B cell (primary cell): ENCODE measurements at regions not wholly inside any gene's neighbourhood (a gene's known extent, or its start where the extent isn't known, plus 50 kb on each side); places are given as distances from the start of the nearest gene placed in this dataset.
A peak's percentile ranks its signal among the peaks of the same experiment; 100 is the strongest.

ENCODE experiments used
- ATAC-seq: fragments of 200-7000 bp; cut with Tn5 transposase; one replicate; pipeline ENCODE4 v1.10.0; 2021; ENCODE audit warnings: low read depth, mild to moderate bottlenecking, moderate number of reproducible peaks, moderate library complexity
- CTCF ChIA-PET: fragments of 350-600 bp; sonication (Branson Sonifier 250); formaldehyde crosslinking; loops from one replicate; lab custom pipeline; 2021; ENCODE audit warnings: antibody characterized with exemption, inconsistent platforms; lab: Charles Lee
- POLR2A ChIA-PET: fragments of 350-600 bp; sonication (Branson Sonifier 250); formaldehyde crosslinking; loops from one replicate; lab custom pipeline; 2021; ENCODE audit warnings: antibody characterized with exemption; lab: Charles Lee
- DNase-seq: peaks from one replicate; pipeline ENCODE4 v3.0.0; 2013
- H2AFZ ChIP-seq: 2 replicates; pipeline ENCODE4 v1.6.1; 2012; ENCODE audit warnings: mild to moderate bottlenecking, low read depth, low read length; ENCODE audit not compliant: insufficient read depth, poor library complexity, severe bottlenecking
- H3K27ac ChIP-seq, 2 donors: 1 replicate in 1 of 2; 2 replicates in 1 of 2; pipeline ENCODE4 v1.5.1; 2012 to 2013; ENCODE audit warnings: low read length in 2 of 2, mild to moderate bottlenecking in 2 of 2, moderate library complexity in 1 of 2
- H3K27me3 ChIP-seq, 4 experiments: fragments of 200-600 bp in 1 of 4; sonication (generic) in 1 of 4; replicated peaks in 1 of 4; 1 replicate in 2 of 4; 2 replicates in 2 of 4; pipeline versions ENCODE4 v1.6.1 to v1.7.0; 2013 to 2016; ENCODE audit warnings: low read length in 3 of 4, mild to moderate bottlenecking in 2 of 4, mixed read lengths in 1 of 4, moderate library complexity in 1 of 4; ENCODE audit not compliant: insufficient read depth in 4 of 4, control insufficient read depth in 3 of 4; ENCODE audit errors: control extremely low read depth in 1 of 4
- H3K36me3 ChIP-seq, 2 experiments: replicated peaks in 1 of 2; 1 replicate in 1 of 2; 2 replicates in 1 of 2; pipeline versions ENCODE4 v1.6.1 to v1.7.1; 2013; ENCODE audit warnings: low read length in 1 of 2; ENCODE audit not compliant: insufficient read depth in 2 of 2, control insufficient read depth in 1 of 2; ENCODE audit errors: control extremely low read depth in 1 of 2, extremely low read depth in 1 of 2
- H3K4me1 ChIP-seq, 2 donors: fragments of 200-600 bp in 1 of 2; sonication (generic) in 1 of 2; 1 replicate in 1 of 2; 2 replicates in 1 of 2; pipeline versions ENCODE4 v1.5.1 to v1.6.1; 2013 to 2017; ENCODE audit warnings: low read length in 2 of 2; ENCODE audit not compliant: control insufficient read depth in 2 of 2, insufficient read depth in 2 of 2
- H3K4me2 ChIP-seq: replicated peaks from 2 replicates; pipeline ENCODE3; 2012; ENCODE audit warnings: mild to moderate bottlenecking, low read depth, low read length; ENCODE audit not compliant: poor library complexity, severe bottlenecking
- H3K4me3 ChIP-seq, 5 experiments: fragments of 200-600 bp in 1 of 5; sonication (generic) in 1 of 5; 1 replicate in 3 of 5; 2 replicates in 2 of 5; pipeline versions ENCODE4 v1.5.1 to v1.7.0; 2011 to 2016; ENCODE audit warnings: low read length in 4 of 5, mild to moderate bottlenecking in 4 of 5, low read depth in 2 of 5, control low read depth in 1 of 5, moderate library complexity in 1 of 5; ENCODE audit not compliant: insufficient read depth in 1 of 5; ENCODE audit errors: control extremely low read depth in 1 of 5, extremely low read depth in 1 of 5
- H3K79me2 ChIP-seq: fragments of 200-600 bp; sonication (generic); one replicate; pipeline ENCODE4 v1.6.0; 2016; ENCODE audit warnings: low read length; ENCODE audit not compliant: control insufficient read depth, insufficient read depth
- H3K9ac ChIP-seq: fragments of 200-600 bp; sonication (generic); 2 replicates; pipeline ENCODE4 v1.6.1; 2017; ENCODE audit warnings: mild to moderate bottlenecking, low read length, moderate library complexity
- H3K9me3 ChIP-seq, 3 donors: one replicate each; pipeline versions ENCODE4 v1.6.1 to v1.7.1; 2013; ENCODE audit warnings: low read length in 2 of 3; ENCODE audit not compliant: control insufficient read depth in 2 of 3, insufficient read depth in 1 of 3; ENCODE audit errors: control extremely low read depth in 1 of 3
- H4K20me1 ChIP-seq: 2 replicates; pipeline ENCODE4 v1.6.0; 2012; ENCODE audit warnings: mild to moderate bottlenecking, low read length; ENCODE audit not compliant: insufficient read depth, control insufficient read depth, poor library complexity, severe bottlenecking
- H3K27ac Mint-ChIP-seq: one replicate; pipeline ENCODE4 v1.8.0; 2021; ENCODE audit warnings: mixed read lengths
- H3K27me3 Mint-ChIP-seq: one replicate; pipeline ENCODE4 v1.8.0; 2021; ENCODE audit warnings: mixed read lengths
- H3K4me1 Mint-ChIP-seq: one replicate; pipeline ENCODE4 v1.8.0; 2021; ENCODE audit warnings: mixed read lengths
- H3K4me3 Mint-ChIP-seq: one replicate; pipeline ENCODE4 v1.8.0; 2021; ENCODE audit warnings: mixed read lengths
- H3K9me3 Mint-ChIP-seq: one replicate; pipeline ENCODE4 v1.8.0; 2022; ENCODE audit warnings: mixed read lengths; ENCODE audit not compliant: insufficient read depth
- EZH2 ChIP-seq: IDR thresholded peaks from 2 replicates; pipeline ENCODE4 v1.6.1; 2012; ENCODE audit warnings: borderline replicate concordance, low read depth, mild to moderate bottlenecking, moderate library complexity, low read length; ENCODE audit not compliant: insufficient read depth, poor library complexity, severe bottlenecking
- WGBS: methylation state at CpG from one replicate; pipeline ENCODE4 v1.1.5; 2013; ENCODE audit warnings: missing lambda C conversion rate; ENCODE audit not compliant: insufficient coverage; 5-methylcytosine and 5-hydroxymethylcytosine counted together
- intact Hi-C: fragments of 100-400 bp; cut with micrococcal nuclease; formaldehyde crosslinking; loops from one replicate; pipeline ENCODE4 v1.10.0; 2022
- TF ChIP-seq, protein P1 (sequence below): fragments of 200-600 bp; IDR thresholded peaks from one replicate; pipeline ENCODE4 v1.8.0; 2022; ENCODE audit warnings: antibody characterized with exemption, mild to moderate bottlenecking

DNA sequence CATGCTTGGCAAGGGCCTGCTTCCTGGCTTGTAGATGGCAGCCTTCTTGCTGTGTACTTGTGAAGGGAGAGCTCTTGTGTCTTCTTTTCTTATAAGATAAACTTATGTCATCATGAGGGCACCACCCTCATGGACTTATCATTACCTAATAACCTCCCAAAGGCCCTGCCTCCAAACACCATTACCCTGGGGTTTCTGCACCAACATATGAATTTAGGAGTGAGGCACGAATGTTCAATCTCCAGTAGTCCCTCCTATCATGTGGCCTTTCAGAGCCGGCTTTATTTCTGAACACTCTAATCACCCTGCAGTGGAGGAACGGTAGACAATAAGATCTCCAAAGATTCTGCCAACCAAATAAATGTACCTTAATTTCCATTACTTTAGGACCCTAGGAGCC, 144.3 kb downstream of the ABCC12 start:
- H3K4me3 Mint-ChIP-seq = no peak overlapping the region

DNA sequence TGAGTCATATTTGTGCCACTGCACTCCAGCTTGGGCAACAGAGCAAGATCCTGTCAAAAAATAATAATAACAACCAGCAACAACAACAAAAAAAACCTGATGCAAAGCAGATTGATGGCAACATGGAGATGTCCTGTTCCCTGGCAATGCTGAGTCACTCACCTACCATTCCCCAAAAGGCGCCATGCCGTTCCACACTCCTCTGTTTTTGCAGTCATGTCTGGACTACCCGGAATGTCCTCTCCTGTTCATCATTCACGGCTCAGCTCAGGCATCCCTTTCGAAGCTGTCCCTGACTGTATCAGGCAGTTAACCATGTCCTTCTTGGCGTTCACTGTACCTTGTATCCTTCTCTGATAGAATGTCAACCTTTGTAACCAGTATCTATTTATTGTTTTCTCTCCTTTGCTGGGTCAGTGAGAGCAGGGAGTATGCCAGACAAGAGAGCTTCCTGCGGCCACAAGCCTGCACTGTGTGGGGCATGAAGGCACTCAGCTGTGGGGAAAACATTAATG, 147.7 kb downstream of the ABCC12 start:
- TF ChIP-seq, protein P1, sequence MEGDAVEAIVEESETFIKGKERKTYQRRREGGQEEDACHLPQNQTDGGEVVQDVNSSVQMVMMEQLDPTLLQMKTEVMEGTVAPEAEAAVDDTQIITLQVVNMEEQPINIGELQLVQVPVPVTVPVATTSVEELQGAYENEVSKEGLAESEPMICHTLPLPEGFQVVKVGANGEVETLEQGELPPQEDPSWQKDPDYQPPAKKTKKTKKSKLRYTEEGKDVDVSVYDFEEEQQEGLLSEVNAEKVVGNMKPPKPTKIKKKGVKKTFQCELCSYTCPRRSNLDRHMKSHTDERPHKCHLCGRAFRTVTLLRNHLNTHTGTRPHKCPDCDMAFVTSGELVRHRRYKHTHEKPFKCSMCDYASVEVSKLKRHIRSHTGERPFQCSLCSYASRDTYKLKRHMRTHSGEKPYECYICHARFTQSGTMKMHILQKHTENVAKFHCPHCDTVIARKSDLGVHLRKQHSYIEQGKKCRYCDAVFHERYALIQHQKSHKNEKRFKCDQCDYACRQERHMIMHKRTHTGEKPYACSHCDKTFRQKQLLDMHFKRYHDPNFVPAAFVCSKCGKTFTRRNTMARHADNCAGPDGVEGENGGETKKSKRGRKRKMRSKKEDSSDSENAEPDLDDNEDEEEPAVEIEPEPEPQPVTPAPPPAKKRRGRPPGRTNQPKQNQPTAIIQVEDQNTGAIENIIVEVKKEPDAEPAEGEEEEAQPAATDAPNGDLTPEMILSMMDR = no peak
- Mint-ChIP-seq H3K27me3 (peaks cover 20% of the 10 kb centered on the region), H3K9me3 (peaks cover 3% of the 10 kb centered on the region), H3K4me1 (peaks cover 12% of the 10 kb centered on the region), H3K4me3 (no peak overlapping the region), H3K27ac (no peak overlapping the region)
- ChIA-PET POLR2A (no interaction called here), CTCF (no interaction called here)
- Histone ChIP-seq H2AFZ (no peak overlapping the region), H3K9me3 (peaks cover 0 to 4% (median 1%) of the 10 kb centered on the region in 3 donors), H3K79me2 (no peaks in the 10 kb centered on the region), H4K20me1 (no peaks in the 10 kb centered on the region), H3K27me3 (peaks cover 0 to 2% (median 0%) of the 10 kb centered on the region in 4 experiments), H3K4me1 (peaks cover 11 to 13% of the 10 kb centered on the region in 2 donors), H3K27ac (no peak overlapping the region), H3K36me3 (no peaks in the 10 kb centered on the region), H3K4me2 (no peak overlapping the region), H3K9ac (no peak overlapping the region), H3K4me3 (no peak overlapping the region)
- intact Hi-C loops = no loop called here
- WGBS = 91% methylated on average over 6 of the region's 7 CpGs
- DNase-seq = no peak
- no peak for ATAC-seq

More for the DNA sequence above, 144.3 kb downstream of the ABCC12 start:
- POLR2A ChIA-PET = no interaction called here
- Histone ChIP-seq H3K4me1 (peaks cover 11 to 13% of the 10 kb centered on the region in 2 donors), H4K20me1 (no peaks in the 10 kb centered on the region), H3K79me2 (no peaks in the 10 kb centered on the region), H3K27ac (no peak overlapping the region), H3K27me3 (no peaks in the 10 kb centered on the region), H3K36me3 (no peaks in the 10 kb centered on the region), H3K4me3 (no peak overlapping the region), H3K4me2 (peak overlapping the region; percentile 49), H3K9ac (no peak overlapping the region), H2AFZ (no peak overlapping the region), H3K9me3 (peaks cover 0 to 11% (median 1%) of the 10 kb centered on the region in 3 donors)
- Mint-ChIP-seq H3K9me3 (peaks cover 3% of the 10 kb centered on the region), H3K27me3 (peaks cover 16% of the 10 kb centered on the region), H3K27ac (no peak overlapping the region), H3K4me1 (peaks cover 12% of the 10 kb centered on the region)
- DNase-seq = no peak
- 100% methylated on average over 1 of the region's 3 CpGs for WGBS
- intact Hi-C loops = no loop called here
- CTCF ChIA-PET = no interaction called here
- ATAC-seq = no peak
- no peak for TF ChIP-seq EZH2
- TF ChIP-seq, protein P1 = no peak
